ENCODE measurements at regions not wholly inside any gene's neighbourhood (a gene's known extent, or its start where the extent isn't known, plus 50 kb on each side); places are given as distances from the start of the nearest gene placed in this dataset.

- TF ChIP-seq EZH2phosphoT487 (IDR thresholded peaks at IDR 0.05; ENCODE audit: insufficient read depth, low read depth), result no peak
- TF ChIP-seq EZH2 (IDR thresholded peaks at IDR 0.05; ENCODE audit: insufficient read depth, poor library complexity, severe bottlenecking), result no peak
These were observed 379.1 kb downstream of the SEC23A start for GRCh38 chr14:38723959-38724358.

Measured in GM23248 (cell line).